Osteoblast (primary cell): ENCODE measurements at regions not wholly inside any gene's neighbourhood (a gene's known extent, or its start where the extent isn't known, plus 50 kb on each side); places are given as distances from the start of the nearest gene placed in this dataset.

Experiments used
- DNase-seq: peaks from one replicate; pipeline ENCODE4 v3.0.0; 2011; ENCODE audit warnings: low spot score, mixed read lengths; ENCODE audit not compliant: insufficient read length; ENCODE audit errors: missing footprints
- H2AFZ ChIP-seq: 2 replicates; pipeline ENCODE4 v1.6.0; 2011; ENCODE audit warnings: mild to moderate bottlenecking, low read length
- H3K27ac ChIP-seq: 2 replicates; pipeline ENCODE4 v1.5.1; 2011; ENCODE audit warnings: mild to moderate bottlenecking, low read depth, low read length, moderate library complexity
- H3K27me3 ChIP-seq: 2 replicates; pipeline ENCODE4 v1.6.0; 2012; ENCODE audit warnings: mild to moderate bottlenecking, control low read depth, inconsistent platforms, low read length, moderate library complexity; ENCODE audit not compliant: insufficient read depth
- H3K36me3 ChIP-seq: 2 replicates; pipeline ENCODE4 v1.5.1; 2011; ENCODE audit warnings: mild to moderate bottlenecking, low read length, control low read depth, moderate library complexity; ENCODE audit not compliant: insufficient read depth
- H3K4me1 ChIP-seq: 2 replicates; pipeline ENCODE4 v1.5.1; 2011; ENCODE audit warnings: mild to moderate bottlenecking, low read length, control low read depth, moderate library complexity; ENCODE audit not compliant: insufficient read depth
- H3K4me2 ChIP-seq: 2 replicates; pipeline ENCODE4 v1.6.0; 2011; ENCODE audit warnings: mild to moderate bottlenecking, low read length; ENCODE audit not compliant: insufficient read depth
- H3K4me3 ChIP-seq: fragments of 200-600 bp; sonication (generic); 3 replicates; pipeline ENCODE4 v1.5.1; 2012; ENCODE audit warnings: mild to moderate bottlenecking, low read length, inconsistent platforms; ENCODE audit not compliant: insufficient read depth
- H3K79me2 ChIP-seq: 2 replicates; pipeline ENCODE4 v1.6.0; 2012; ENCODE audit warnings: mild to moderate bottlenecking, low read length, control low read depth, inconsistent platforms; ENCODE audit not compliant: insufficient read depth
- H3K9me3 ChIP-seq: 2 replicates; pipeline ENCODE4 v1.5.1; 2011; ENCODE audit warnings: low read depth, low read length, control low read depth
- H4K20me1 ChIP-seq: 2 replicates; pipeline ENCODE4 v1.6.0; 2012; ENCODE audit warnings: mild to moderate bottlenecking, low read length, control low read depth; ENCODE audit not compliant: insufficient read depth
- TF ChIP-seq, protein P1 (sequence below): IDR thresholded peaks from 2 replicates; pipeline ENCODE4 v1.5.1; 2011; ENCODE audit warnings: mild to moderate bottlenecking, low read depth, low read length, moderate library complexity; ENCODE audit errors: extremely low read depth

DNA sequence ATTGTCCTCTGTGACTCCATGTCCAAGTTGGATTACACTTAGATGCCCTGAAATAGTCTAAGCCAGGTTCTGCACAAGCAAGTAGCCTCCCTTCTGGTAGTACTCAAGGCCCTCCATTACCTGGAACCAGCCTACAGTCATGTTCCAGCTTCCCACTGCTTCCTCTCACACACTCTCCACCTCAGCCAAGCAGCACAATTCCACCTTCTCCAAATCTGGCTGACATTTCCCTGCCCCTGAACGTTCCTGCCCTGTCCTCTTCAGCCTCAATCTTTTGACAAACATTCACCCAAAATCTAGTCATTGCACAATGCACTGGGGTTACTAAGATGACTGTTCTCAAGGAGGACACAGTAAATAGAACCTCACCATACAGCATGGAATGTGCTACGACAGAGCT is 95.3 kb upstream of the KLHL29 start:
- no peaks in the 10 kb centered on the region for H3K27me3 ChIP-seq
- TF ChIP-seq, protein P1, sequence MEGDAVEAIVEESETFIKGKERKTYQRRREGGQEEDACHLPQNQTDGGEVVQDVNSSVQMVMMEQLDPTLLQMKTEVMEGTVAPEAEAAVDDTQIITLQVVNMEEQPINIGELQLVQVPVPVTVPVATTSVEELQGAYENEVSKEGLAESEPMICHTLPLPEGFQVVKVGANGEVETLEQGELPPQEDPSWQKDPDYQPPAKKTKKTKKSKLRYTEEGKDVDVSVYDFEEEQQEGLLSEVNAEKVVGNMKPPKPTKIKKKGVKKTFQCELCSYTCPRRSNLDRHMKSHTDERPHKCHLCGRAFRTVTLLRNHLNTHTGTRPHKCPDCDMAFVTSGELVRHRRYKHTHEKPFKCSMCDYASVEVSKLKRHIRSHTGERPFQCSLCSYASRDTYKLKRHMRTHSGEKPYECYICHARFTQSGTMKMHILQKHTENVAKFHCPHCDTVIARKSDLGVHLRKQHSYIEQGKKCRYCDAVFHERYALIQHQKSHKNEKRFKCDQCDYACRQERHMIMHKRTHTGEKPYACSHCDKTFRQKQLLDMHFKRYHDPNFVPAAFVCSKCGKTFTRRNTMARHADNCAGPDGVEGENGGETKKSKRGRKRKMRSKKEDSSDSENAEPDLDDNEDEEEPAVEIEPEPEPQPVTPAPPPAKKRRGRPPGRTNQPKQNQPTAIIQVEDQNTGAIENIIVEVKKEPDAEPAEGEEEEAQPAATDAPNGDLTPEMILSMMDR, result no peak
- H4K20me1 ChIP-seq, result no peaks in the 10 kb centered on the region
- H3K4me2 ChIP-seq, result no peak overlapping the region
- no peak overlapping the region for H3K4me3 ChIP-seq
- peaks cover 22% of the 10 kb centered on the region for H3K4me1 ChIP-seq
- no peaks in the 10 kb centered on the region for H3K9me3 ChIP-seq
- no peaks in the 10 kb centered on the region for H3K79me2 ChIP-seq
- no peaks in the 10 kb centered on the region for H3K36me3 ChIP-seq
- DNase-seq, result no peak
- H3K27ac ChIP-seq, result no peak overlapping the region
- H2AFZ ChIP-seq, result no peak overlapping the region

DNA sequence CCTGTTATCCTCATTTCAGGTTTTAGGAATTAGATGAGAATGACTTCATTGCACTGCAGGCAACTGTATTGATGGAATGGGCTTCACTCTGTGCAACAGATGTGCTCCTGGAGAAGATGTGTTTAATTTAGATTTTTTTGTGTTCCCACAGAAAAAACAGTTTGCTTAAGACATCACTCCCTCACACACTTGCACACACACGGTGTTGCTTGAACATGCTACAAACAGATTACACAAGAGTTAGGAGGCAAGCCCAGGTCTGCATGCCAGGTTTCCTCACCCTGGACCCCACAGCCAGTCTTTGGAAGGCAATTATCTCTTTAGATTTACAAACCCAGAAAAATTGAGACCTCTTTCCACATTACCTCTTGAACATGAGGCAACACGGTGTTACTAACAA is 93.7 kb upstream of the KLHL29 start:
- TF ChIP-seq, protein P1, result no peak
- H2AFZ ChIP-seq, result no peak overlapping the region
- H3K4me2 ChIP-seq, result no peak overlapping the region
- H3K4me1 ChIP-seq, result peaks cover 19% of the 10 kb centered on the region
- H3K36me3 ChIP-seq, result no peaks in the 10 kb centered on the region
- H3K4me3 ChIP-seq, result no peak overlapping the region
- H3K9me3 ChIP-seq, result no peaks in the 10 kb centered on the region
- no peak for DNase-seq
- H3K27me3 ChIP-seq, result no peaks in the 10 kb centered on the region
- no peak overlapping the region for H3K27ac ChIP-seq
- no peaks in the 10 kb centered on the region for H3K79me2 ChIP-seq
- no peaks in the 10 kb centered on the region for H4K20me1 ChIP-seq

DNA sequence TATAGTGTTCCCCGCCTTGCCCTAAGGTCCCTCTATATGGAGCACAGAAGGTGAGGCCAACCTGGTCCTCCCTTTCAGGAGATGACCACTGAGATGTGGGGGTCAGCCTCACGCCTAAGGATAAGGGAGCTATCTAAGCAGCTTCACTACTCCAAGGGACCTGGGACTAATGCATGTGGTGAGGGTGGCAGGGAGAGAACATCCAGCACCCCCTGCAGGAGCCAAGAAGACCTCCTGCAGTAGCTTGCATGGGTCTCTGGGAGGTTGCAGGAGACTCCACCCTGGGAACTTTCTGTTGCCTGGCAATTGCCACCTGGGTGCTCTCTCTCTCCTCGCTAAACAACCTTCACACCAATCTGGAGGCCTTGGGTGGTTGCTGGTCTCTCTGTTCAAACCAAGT is 93.0 kb upstream of the KLHL29 start:
- H3K27ac ChIP-seq, result no peak overlapping the region
- H3K36me3 ChIP-seq, result no peaks in the 10 kb centered on the region
- H3K4me2 ChIP-seq, result no peak overlapping the region
- no peaks in the 10 kb centered on the region for H4K20me1 ChIP-seq
- peaks cover 11% of the 10 kb centered on the region for H3K4me1 ChIP-seq
- H2AFZ ChIP-seq, result no peak overlapping the region
- no peaks in the 10 kb centered on the region for H3K79me2 ChIP-seq
- DNase-seq, result no peak
- no peaks in the 10 kb centered on the region for H3K9me3 ChIP-seq
- H3K4me3 ChIP-seq, result no peak overlapping the region
- TF ChIP-seq, protein P1, result no peak
- no peaks in the 10 kb centered on the region for H3K27me3 ChIP-seq

DNA sequence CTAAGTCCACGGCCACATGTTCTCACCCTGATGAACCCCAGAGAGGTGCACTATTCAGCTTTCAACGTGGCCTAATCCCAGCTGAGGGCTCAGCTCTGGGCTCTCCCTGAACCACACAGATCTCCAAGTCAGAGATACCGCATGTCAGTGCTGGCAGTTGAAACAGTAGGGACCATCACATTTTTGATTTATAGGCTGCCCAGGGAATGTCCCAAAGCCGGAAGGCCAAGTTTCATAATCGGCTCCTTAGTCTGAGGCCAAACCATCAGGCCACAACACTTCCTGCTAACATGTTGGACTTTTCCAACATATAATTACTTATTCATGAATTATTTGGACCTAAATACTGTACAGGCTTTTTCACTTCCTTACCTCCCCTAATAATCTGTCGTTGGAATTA is 91.9 kb upstream of the KLHL29 start:
- Histone ChIP-seq H3K4me1 (peaks cover 3% of the 10 kb centered on the region), H4K20me1 (no peaks in the 10 kb centered on the region), H3K36me3 (no peaks in the 10 kb centered on the region), H3K27ac (no peak overlapping the region), H2AFZ (no peak overlapping the region), H3K4me3 (no peak overlapping the region), H3K4me2 (no peak overlapping the region), H3K9me3 (no peaks in the 10 kb centered on the region), H3K79me2 (no peaks in the 10 kb centered on the region), H3K27me3 (no peaks in the 10 kb centered on the region)
- DNase-seq, result no peak
- TF ChIP-seq, protein P1, result no peak
